Peyer's patch (tissue), 4 donors: ENCODE measurements at regions not wholly inside any gene's neighbourhood (a gene's known extent, or its start where the extent isn't known, plus 50 kb on each side); places are given as distances from the start of the nearest gene placed in this dataset.

Experiments used
- CTCF ChIP-seq, 6 experiments: fragments of 450-650 bp in 4 of 6; fragments of 200-600 bp in 2 of 6; sonication (generic) in 1 of 6; IDR thresholded peaks; one replicate each; pipeline ENCODE4 v1.5.1; 2017 to 2019; ENCODE audit warnings: antibody characterized with exemption in 6 of 6, mild to moderate bottlenecking in 3 of 6, moderate library complexity in 1 of 6
- POLR2A ChIP-seq, 2 donors: fragments of 450-650 bp; IDR thresholded peaks; one replicate each; pipeline ENCODE4 v1.5.1; 2017; ENCODE audit warnings: antibody characterized with exemption in 2 of 2, mild to moderate bottlenecking in 2 of 2, moderate library complexity in 2 of 2

- TF ChIP-seq CTCF (IDR thresholded peaks at IDR 0.05) (no peak), POLR2A (IDR thresholded peaks at IDR 0.05) (no peak)
These were observed 257.4 kb upstream of the TMTC1 start for GRCh38 chr12:30041096-30041495.
